ENCODE measurements at regions not wholly inside any gene's neighbourhood (a gene's known extent, or its start where the extent isn't known, plus 50 kb on each side); places are given as distances from the start of the nearest gene placed in this dataset.

DNA sequence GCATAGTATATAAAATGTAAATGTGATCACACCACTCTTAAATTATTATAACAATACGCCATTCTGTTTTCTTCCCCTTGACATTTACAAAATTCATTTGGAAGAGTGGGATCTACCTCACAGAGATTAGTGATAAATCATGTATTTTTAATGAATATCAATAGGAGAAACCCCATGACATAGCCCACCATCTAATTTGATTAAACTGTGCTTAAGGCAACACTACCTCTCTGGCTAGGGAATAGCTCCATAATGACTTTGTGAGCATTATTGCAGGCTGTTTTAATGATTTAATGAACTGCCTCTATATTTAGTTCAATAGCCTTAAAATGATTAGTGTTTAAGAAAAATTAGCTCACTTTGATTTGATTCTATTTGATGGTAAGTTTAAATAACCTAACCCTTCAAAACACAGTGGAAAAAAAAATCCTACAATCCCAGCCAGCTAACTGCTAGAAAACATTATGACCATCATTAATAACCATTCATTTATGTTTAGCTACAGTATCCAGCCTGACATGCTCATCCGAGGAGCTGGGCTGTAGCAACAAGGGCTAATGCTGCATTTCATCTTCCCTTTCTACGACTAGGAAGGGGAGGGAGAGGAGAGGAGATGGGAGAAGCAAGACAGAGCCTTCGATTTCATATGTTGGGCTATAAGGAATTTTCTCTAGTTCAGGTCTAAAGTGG lies 75.3 kb upstream of the BCL11A start:
- TF ChIP-seq, protein P1, sequence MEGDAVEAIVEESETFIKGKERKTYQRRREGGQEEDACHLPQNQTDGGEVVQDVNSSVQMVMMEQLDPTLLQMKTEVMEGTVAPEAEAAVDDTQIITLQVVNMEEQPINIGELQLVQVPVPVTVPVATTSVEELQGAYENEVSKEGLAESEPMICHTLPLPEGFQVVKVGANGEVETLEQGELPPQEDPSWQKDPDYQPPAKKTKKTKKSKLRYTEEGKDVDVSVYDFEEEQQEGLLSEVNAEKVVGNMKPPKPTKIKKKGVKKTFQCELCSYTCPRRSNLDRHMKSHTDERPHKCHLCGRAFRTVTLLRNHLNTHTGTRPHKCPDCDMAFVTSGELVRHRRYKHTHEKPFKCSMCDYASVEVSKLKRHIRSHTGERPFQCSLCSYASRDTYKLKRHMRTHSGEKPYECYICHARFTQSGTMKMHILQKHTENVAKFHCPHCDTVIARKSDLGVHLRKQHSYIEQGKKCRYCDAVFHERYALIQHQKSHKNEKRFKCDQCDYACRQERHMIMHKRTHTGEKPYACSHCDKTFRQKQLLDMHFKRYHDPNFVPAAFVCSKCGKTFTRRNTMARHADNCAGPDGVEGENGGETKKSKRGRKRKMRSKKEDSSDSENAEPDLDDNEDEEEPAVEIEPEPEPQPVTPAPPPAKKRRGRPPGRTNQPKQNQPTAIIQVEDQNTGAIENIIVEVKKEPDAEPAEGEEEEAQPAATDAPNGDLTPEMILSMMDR (conservative IDR thresholded peaks at IDR 0.05) = no peak
- TF ChIP-seq ZFX (IDR thresholded peaks at IDR 0.05) = no peak
